HL-60 (cell line): ENCODE measurements at regions not wholly inside any gene's neighbourhood (a gene's known extent, or its start where the extent isn't known, plus 50 kb on each side); places are given as distances from the start of the nearest gene placed in this dataset.

Source experiments
- CTCF ChIP-seq: IDR thresholded peaks from one replicate; pipeline ENCODE4 v1.5.1; 2011; ENCODE audit warnings: low read length, control low read depth, inconsistent platforms; ENCODE audit not compliant: insufficient read depth
- GABPA ChIP-seq: IDR thresholded peaks from 2 replicates; pipeline ENCODE4 v1.6.1; 2012; ENCODE audit warnings: low read depth
- POLR2AphosphoS5 ChIP-seq: IDR thresholded peaks from 2 replicates; pipeline ENCODE4 v1.6.1; 2012; ENCODE audit warnings: low read depth
- SPI1 ChIP-seq: IDR thresholded peaks from 2 replicates; pipeline ENCODE4 v1.6.1; 2012; ENCODE audit warnings: low read depth, mild to moderate bottlenecking, borderline replicate concordance
- TF ChIP-seq, protein P1 (sequence below): IDR thresholded peaks from 2 replicates; pipeline ENCODE4 v1.6.1; 2012; ENCODE audit warnings: low read depth; ENCODE audit not compliant: insufficient replicate concordance

DNA sequence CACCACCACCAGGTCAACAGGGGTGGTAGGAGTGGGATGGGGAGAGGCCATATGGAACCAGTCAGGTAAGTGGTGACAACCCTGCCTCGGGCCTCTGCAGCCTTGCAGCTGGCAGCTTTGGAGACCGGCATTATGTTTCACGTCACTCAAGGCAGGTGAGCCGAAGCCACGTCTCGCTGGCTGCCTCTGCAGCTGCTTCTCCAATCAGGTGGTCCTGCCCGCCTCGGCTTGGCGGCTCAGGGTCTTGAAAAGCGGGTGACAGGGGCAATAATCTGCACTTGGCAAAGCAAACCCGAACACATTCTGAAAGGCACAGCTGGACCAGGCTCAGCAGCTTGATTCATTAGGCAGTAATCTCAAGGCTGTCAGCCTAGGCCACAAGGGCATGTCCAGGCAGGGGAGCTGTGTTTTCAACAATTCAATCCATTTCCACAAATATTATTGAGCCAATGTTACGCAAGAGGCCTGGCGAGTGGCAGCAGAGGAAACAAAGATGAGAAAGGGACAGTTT is 77.4 kb upstream of the PCDH8 start:
- TF ChIP-seq POLR2AphosphoS5, result no peak
- TF ChIP-seq GABPA, result no peak
- no peak for TF ChIP-seq CTCF
- TF ChIP-seq, protein P1, sequence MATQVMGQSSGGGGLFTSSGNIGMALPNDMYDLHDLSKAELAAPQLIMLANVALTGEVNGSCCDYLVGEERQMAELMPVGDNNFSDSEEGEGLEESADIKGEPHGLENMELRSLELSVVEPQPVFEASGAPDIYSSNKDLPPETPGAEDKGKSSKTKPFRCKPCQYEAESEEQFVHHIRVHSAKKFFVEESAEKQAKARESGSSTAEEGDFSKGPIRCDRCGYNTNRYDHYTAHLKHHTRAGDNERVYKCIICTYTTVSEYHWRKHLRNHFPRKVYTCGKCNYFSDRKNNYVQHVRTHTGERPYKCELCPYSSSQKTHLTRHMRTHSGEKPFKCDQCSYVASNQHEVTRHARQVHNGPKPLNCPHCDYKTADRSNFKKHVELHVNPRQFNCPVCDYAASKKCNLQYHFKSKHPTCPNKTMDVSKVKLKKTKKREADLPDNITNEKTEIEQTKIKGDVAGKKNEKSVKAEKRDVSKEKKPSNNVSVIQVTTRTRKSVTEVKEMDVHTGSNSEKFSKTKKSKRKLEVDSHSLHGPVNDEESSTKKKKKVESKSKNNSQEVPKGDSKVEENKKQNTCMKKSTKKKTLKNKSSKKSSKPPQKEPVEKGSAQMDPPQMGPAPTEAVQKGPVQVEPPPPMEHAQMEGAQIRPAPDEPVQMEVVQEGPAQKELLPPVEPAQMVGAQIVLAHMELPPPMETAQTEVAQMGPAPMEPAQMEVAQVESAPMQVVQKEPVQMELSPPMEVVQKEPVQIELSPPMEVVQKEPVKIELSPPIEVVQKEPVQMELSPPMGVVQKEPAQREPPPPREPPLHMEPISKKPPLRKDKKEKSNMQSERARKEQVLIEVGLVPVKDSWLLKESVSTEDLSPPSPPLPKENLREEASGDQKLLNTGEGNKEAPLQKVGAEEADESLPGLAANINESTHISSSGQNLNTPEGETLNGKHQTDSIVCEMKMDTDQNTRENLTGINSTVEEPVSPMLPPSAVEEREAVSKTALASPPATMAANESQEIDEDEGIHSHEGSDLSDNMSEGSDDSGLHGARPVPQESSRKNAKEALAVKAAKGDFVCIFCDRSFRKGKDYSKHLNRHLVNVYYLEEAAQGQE, result no peak
- TF ChIP-seq SPI1, result no peak
